H1 (cell line): ENCODE measurements at regions not wholly inside any gene's neighbourhood (a gene's known extent, or its start where the extent isn't known, plus 50 kb on each side); places are given as distances from the start of the nearest gene placed in this dataset.

Experiments
- CREB1 ChIP-seq: IDR thresholded peaks from 2 replicates; pipeline ENCODE4 v1.6.1; 2012; ENCODE audit warnings: inconsistent platforms
- EZH2 ChIP-seq: fragments of 200-600 bp; sonication (generic); IDR thresholded peaks from 2 replicates; pipeline ENCODE4 v1.7.1; 2012; ENCODE audit warnings: low read depth, mild to moderate bottlenecking, moderate library complexity, low read length, inconsistent platforms; ENCODE audit not compliant: severe bottlenecking
- FOSL1 ChIP-seq: IDR thresholded peaks from 2 replicates; pipeline ENCODE4 v1.6.1; 2011; ENCODE audit warnings: mild to moderate bottlenecking, low read depth, low read length, moderate library complexity; ENCODE audit not compliant: insufficient read depth
- GABPA ChIP-seq: IDR thresholded peaks from 2 replicates; pipeline ENCODE4 v1.6.1; 2011; ENCODE audit warnings: mild to moderate bottlenecking, low read length, moderate library complexity, borderline replicate concordance; ENCODE audit not compliant: insufficient read depth
- POLR2AphosphoS5 ChIP-seq: IDR thresholded peaks from 2 replicates; pipeline ENCODE4 v1.6.1; 2011; ENCODE audit warnings: low read depth, low read length
- SAP30 ChIP-seq: fragments of 300-600 bp; sonication (generic); IDR thresholded peaks from 2 replicates; pipeline ENCODE4 v1.7.1; 2012; ENCODE audit warnings: low read length, moderate library complexity, mild to moderate bottlenecking, inconsistent platforms; ENCODE audit not compliant: insufficient read depth, insufficient replicate concordance
- SUZ12 ChIP-seq: fragments of 200-600 bp; sonication (generic); IDR thresholded peaks from 2 replicates; pipeline ENCODE4 v1.6.1; 2012; ENCODE audit warnings: mild to moderate bottlenecking, inconsistent platforms, low read length, moderate library complexity, mixed read lengths
- YY1 ChIP-seq: IDR thresholded peaks from 2 replicates; pipeline ENCODE4 v1.6.1; 2011; ENCODE audit warnings: low read depth, mild to moderate bottlenecking, low read length
- ZNF274 ChIP-seq: IDR thresholded peaks from 2 replicates; pipeline ENCODE4 v1.7.0; 2012; ENCODE audit warnings: low read length, borderline replicate concordance; ENCODE audit errors: extremely low read depth
- TF ChIP-seq, protein P1 (sequence below), 3 experiments: IDR thresholded peaks; 1 replicate in 2 of 3; 2 replicates in 1 of 3; pipeline versions ENCODE4 v1.5.1 to v1.6.1; 2011; ENCODE audit warnings: low read length in 3 of 3, mild to moderate bottlenecking in 3 of 3, inconsistent platforms in 2 of 3, low read depth in 1 of 3, moderate library complexity in 1 of 3; ENCODE audit not compliant: insufficient read depth in 1 of 3; ENCODE audit errors: control extremely low read depth in 1 of 3
- TF ChIP-seq, protein P2 (sequence below): IDR thresholded peaks from 2 replicates; pipeline ENCODE4 v1.6.1; 2012; ENCODE audit warnings: inconsistent platforms

DNA sequence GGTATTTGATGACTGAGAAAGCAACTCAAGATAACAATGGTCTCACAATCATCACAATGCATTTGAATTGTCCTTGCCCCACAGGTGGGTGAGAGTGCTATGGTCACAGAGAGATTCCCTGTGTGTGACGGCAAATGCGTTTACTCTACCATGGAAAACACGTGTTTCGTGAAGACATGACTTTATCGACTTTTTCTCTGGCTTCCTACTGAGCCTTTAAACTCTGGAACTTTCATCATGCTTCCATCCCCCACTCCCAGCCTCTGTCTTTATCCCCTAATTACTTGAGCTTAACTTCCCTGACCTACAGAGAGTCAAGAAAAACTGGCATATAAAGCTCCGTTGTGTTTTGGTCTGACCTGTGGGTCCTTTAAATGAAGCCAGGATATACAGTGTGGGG, 414.1 kb upstream of the CLINT1 start:
- no peak for TF ChIP-seq SUZ12
- TF ChIP-seq ZNF274: no peak
- TF ChIP-seq, protein P1, sequence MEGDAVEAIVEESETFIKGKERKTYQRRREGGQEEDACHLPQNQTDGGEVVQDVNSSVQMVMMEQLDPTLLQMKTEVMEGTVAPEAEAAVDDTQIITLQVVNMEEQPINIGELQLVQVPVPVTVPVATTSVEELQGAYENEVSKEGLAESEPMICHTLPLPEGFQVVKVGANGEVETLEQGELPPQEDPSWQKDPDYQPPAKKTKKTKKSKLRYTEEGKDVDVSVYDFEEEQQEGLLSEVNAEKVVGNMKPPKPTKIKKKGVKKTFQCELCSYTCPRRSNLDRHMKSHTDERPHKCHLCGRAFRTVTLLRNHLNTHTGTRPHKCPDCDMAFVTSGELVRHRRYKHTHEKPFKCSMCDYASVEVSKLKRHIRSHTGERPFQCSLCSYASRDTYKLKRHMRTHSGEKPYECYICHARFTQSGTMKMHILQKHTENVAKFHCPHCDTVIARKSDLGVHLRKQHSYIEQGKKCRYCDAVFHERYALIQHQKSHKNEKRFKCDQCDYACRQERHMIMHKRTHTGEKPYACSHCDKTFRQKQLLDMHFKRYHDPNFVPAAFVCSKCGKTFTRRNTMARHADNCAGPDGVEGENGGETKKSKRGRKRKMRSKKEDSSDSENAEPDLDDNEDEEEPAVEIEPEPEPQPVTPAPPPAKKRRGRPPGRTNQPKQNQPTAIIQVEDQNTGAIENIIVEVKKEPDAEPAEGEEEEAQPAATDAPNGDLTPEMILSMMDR (IDR thresholded peaks at IDR 0.05; ENCODE audit: control extremely low read depth in 1 of 3, insufficient read depth in 1 of 3, low read depth in 1 of 3, low read length in 3 of 3): no peak
- peak; percentile 48; the same call in 1 of the 2 replicates for TF ChIP-seq CREB1
- TF ChIP-seq FOSL1: no peak
- TF ChIP-seq, protein P2, sequence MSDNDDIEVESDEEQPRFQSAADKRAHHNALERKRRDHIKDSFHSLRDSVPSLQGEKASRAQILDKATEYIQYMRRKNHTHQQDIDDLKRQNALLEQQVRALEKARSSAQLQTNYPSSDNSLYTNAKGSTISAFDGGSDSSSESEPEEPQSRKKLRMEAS: peak; percentile 84
- TF ChIP-seq YY1: no peak
- no peak for TF ChIP-seq POLR2AphosphoS5
- no peak for TF ChIP-seq GABPA
- TF ChIP-seq EZH2: no peak
- TF ChIP-seq SAP30: no peak
